CD4-positive, alpha-beta T cell (primary cell): ENCODE measurements at regions not wholly inside any gene's neighbourhood (a gene's known extent, or its start where the extent isn't known, plus 50 kb on each side); places are given as distances from the start of the nearest gene placed in this dataset.

Experiments
- ATAC-seq: fragments of 200-7000 bp; cut with Tn5 transposase; one replicate; pipeline ENCODE4 v1.10.0; 2022; ENCODE audit warnings: mild to moderate bottlenecking; ENCODE audit not compliant: poor library complexity
- CTCF ChIA-PET: fragments of 350-600 bp; sonication (Branson Sonifier 250); formaldehyde crosslinking; loops from one replicate; lab custom pipeline; 2021; ENCODE audit warnings: antibody characterized with exemption, inconsistent platforms; lab: Charles Lee
- POLR2A ChIA-PET: fragments of 350-600 bp; sonication (Branson Sonifier 250); formaldehyde crosslinking; loops from one replicate; lab custom pipeline; 2021; ENCODE audit warnings: antibody characterized with exemption, inconsistent platforms; lab: Charles Lee
- DNase-seq, 14 experiments: peaks; one replicate each; pipeline ENCODE4 v3.0.0-alpha.2; 2013 to 2020; ENCODE audit warnings: mixed read lengths in 2 of 14
- H3K27ac ChIP-seq, 2 donors: one replicate each; pipeline versions ENCODE4 v1.5.1 to v1.7.0; 2013; ENCODE audit warnings: low read length in 2 of 2, low read depth in 1 of 2, mild to moderate bottlenecking in 1 of 2
- H3K27me3 ChIP-seq, 2 experiments: 1 replicate in 1 of 2; 2 replicates in 1 of 2; pipeline versions ENCODE4 v1.6.1 to v1.7.0; 2013; ENCODE audit warnings: low read length in 2 of 2, control low read depth in 1 of 2, mild to moderate bottlenecking in 1 of 2, moderate library complexity in 1 of 2; ENCODE audit not compliant: insufficient read depth in 2 of 2, control insufficient read depth in 1 of 2
- H3K36me3 ChIP-seq: one replicate; pipeline ENCODE4 v1.6.1; 2013; ENCODE audit warnings: low read length, control low read depth; ENCODE audit not compliant: insufficient read depth
- H3K4me1 ChIP-seq: one replicate; pipeline ENCODE4 v1.6.1; 2013; ENCODE audit warnings: low read length, control low read depth; ENCODE audit not compliant: insufficient read depth
- H3K4me3 ChIP-seq: one replicate; pipeline ENCODE4 v1.5.1; 2013; ENCODE audit warnings: mild to moderate bottlenecking, low read length, moderate library complexity
- H3K9me3 ChIP-seq, 2 experiments: 1 replicate in 1 of 2; 2 replicates in 1 of 2; pipeline versions ENCODE4 v1.6.1 to v1.7.0; 2013; ENCODE audit warnings: low read length in 2 of 2, mild to moderate bottlenecking in 2 of 2, control low read depth in 1 of 2, moderate library complexity in 1 of 2; ENCODE audit not compliant: control insufficient read depth in 1 of 2, insufficient read depth in 1 of 2
- H3K27ac Mint-ChIP-seq: one replicate; pipeline ENCODE4 v1.8.0; 2020; ENCODE audit warnings: mixed read lengths
- H3K27me3 Mint-ChIP-seq: one replicate; pipeline ENCODE4 v1.8.0; 2021; ENCODE audit warnings: mixed read lengths
- H3K36me3 Mint-ChIP-seq: one replicate; pipeline ENCODE4 v1.8.0; 2021; ENCODE audit warnings: low read depth, mixed read lengths
- H3K4me1 Mint-ChIP-seq: one replicate; pipeline ENCODE4 v1.8.0; 2021; ENCODE audit warnings: low read depth, mixed read lengths
- H3K4me3 Mint-ChIP-seq: one replicate; pipeline ENCODE4 v1.8.0; 2020; ENCODE audit warnings: mild to moderate bottlenecking, mixed read lengths
- H3K9me3 Mint-ChIP-seq: one replicate; pipeline ENCODE4 v1.8.0; 2020; ENCODE audit warnings: mixed read lengths
- intact Hi-C, 2 experiments: fragments of 100-400 bp; cut with DNase I in 1 of 2; cut with micrococcal nuclease in 1 of 2; formaldehyde crosslinking; loops; one replicate each; pipeline versions ENCODE4 v1.15.1 to v1.9.0; 2023 to 2025; cut with DNase I, micrococcal nuclease
- TF ChIP-seq, protein P1 (sequence below): fragments of 200-600 bp; IDR thresholded peaks from one replicate; pipeline ENCODE4 v1.8.0; 2022; ENCODE audit warnings: antibody characterized with exemption, mild to moderate bottlenecking

DNA sequence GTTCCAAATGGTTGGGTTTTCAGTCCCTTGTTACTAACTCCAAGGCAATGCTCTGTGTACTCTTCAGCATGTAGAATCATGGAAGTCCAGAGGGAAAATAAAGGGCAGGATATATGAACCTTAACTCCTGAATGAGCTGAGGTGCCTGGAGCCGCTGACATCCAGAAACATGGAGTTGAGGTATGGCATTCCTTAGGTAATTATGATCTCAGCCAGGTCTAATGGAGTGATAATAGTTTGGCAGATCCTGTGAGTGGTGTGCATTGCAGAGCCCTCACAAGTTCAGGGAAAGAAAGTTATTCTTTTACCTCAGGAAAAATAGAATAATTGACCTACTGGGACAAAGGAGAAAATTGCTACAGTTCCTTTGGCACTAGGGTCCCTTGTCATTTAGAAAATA, 369.1 kb downstream of the ZNF608 start:
- Mint-ChIP-seq H3K36me3 (no peaks in the 10 kb centered on the region), H3K27me3 (no peaks in the 10 kb centered on the region), H3K27ac (no peak overlapping the region), H3K4me1 (no peaks in the 10 kb centered on the region), H3K4me3 (no peak overlapping the region), H3K9me3 (peaks cover 18% of the 10 kb centered on the region)
- TF ChIP-seq, protein P1, sequence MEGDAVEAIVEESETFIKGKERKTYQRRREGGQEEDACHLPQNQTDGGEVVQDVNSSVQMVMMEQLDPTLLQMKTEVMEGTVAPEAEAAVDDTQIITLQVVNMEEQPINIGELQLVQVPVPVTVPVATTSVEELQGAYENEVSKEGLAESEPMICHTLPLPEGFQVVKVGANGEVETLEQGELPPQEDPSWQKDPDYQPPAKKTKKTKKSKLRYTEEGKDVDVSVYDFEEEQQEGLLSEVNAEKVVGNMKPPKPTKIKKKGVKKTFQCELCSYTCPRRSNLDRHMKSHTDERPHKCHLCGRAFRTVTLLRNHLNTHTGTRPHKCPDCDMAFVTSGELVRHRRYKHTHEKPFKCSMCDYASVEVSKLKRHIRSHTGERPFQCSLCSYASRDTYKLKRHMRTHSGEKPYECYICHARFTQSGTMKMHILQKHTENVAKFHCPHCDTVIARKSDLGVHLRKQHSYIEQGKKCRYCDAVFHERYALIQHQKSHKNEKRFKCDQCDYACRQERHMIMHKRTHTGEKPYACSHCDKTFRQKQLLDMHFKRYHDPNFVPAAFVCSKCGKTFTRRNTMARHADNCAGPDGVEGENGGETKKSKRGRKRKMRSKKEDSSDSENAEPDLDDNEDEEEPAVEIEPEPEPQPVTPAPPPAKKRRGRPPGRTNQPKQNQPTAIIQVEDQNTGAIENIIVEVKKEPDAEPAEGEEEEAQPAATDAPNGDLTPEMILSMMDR, result no peak
- H3K36me3 ChIP-seq, result no peaks in the 10 kb centered on the region
- CTCF ChIA-PET, result no interaction called here
- intact Hi-C loops, result no loop called here
- H3K27ac ChIP-seq, result no peak overlapping the region
- H3K4me1 ChIP-seq, result no peaks in the 10 kb centered on the region
- no peaks in the 10 kb centered on the region for H3K27me3 ChIP-seq
- ATAC-seq, result no peak
- POLR2A ChIA-PET, result no interaction called here
- no peak overlapping the region for H3K4me3 ChIP-seq
- no peak for DNase-seq
- H3K9me3 ChIP-seq, result peaks cover 0 to 4% of the 10 kb centered on the region in 2 experiments

DNA sequence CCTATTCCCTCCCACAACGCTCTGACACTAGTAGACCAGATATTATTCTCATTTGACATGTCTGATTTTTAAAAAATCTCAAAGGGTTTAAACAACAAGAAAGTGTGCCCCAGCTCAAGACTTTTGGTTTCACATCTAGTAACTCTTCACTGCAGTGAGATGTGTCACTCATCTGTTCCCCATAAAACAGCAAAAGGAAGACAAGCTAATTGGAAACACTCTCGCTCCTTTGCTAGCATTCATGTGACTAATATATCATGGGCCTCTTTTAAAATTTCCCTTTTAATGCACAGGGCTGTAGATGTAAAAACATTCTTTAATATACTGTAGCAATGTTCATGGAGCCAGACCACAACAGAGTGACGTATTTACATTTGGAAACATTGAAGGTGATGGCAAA, 372.6 kb downstream of the ZNF608 start:
- ATAC-seq (no peak), DNase-seq (no peak)
- no peaks in the 10 kb centered on the region for H3K27me3 Mint-ChIP-seq
- H3K36me3 ChIP-seq, result no peaks in the 10 kb centered on the region
- no peaks in the 10 kb centered on the region for H3K4me1 Mint-ChIP-seq
- TF ChIP-seq, protein P1, result no peak
- H3K9me3 Mint-ChIP-seq, result peaks cover 9% of the 10 kb centered on the region
- H3K27ac Mint-ChIP-seq, result no peak overlapping the region
- ChIA-PET CTCF (no interaction called here), POLR2A (no interaction called here)
- no peaks in the 10 kb centered on the region for H3K9me3 ChIP-seq
- H3K4me3 Mint-ChIP-seq, result no peak overlapping the region
- H3K27ac ChIP-seq, result no peak overlapping the region
- no peaks in the 10 kb centered on the region for H3K4me1 ChIP-seq
- no peaks in the 10 kb centered on the region for H3K27me3 ChIP-seq
- no peak overlapping the region for H3K4me3 ChIP-seq
- intact Hi-C loops, result no loop called here
- no peaks in the 10 kb centered on the region for H3K36me3 Mint-ChIP-seq

DNA sequence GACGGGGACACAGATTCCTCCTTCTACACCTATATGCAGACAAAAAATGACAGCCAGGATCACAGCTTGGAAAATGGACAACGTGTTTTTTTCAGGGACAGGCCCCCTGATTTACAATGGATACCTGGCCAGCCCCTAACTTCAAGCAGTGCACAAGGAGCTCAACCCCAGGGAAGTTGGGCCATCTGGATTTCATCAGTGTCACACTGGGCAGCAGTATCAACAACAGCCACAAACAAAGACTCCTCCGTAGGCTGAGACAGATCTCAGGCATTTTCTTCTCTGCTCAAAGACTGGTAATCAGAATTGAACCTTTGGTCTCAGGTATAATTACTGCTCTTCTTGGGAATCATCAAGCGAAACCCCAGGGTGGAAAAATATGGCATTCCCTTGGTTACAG, 374.0 kb downstream of the ZNF608 start:
- Histone ChIP-seq H3K27ac (no peak overlapping the region), H3K4me1 (no peaks in the 10 kb centered on the region), H3K4me3 (no peak overlapping the region), H3K27me3 (no peaks in the 10 kb centered on the region), H3K36me3 (no peaks in the 10 kb centered on the region), H3K9me3 (no peaks in the 10 kb centered on the region)
- H3K4me1 Mint-ChIP-seq, result no peaks in the 10 kb centered on the region
- H3K9me3 Mint-ChIP-seq, result peaks cover 9% of the 10 kb centered on the region
- H3K27ac Mint-ChIP-seq, result no peak overlapping the region
- TF ChIP-seq, protein P1, result no peak
- H3K27me3 Mint-ChIP-seq, result no peaks in the 10 kb centered on the region
- H3K4me3 Mint-ChIP-seq, result no peak overlapping the region
- POLR2A ChIA-PET, result no interaction called here
- ATAC-seq, result no peak
- no peak for DNase-seq
- intact Hi-C loops, result no loop called here
- CTCF ChIA-PET, result no interaction called here
- no peaks in the 10 kb centered on the region for H3K36me3 Mint-ChIP-seq
